WI38 (cell line): ENCODE measurements at regions not wholly inside any gene's neighbourhood (a gene's known extent, or its start where the extent isn't known, plus 50 kb on each side); places are given as distances from the start of the nearest gene placed in this dataset.

Experiments used
- H3K4me3 ChIP-seq: 2 replicates; pipeline ENCODE4 v1.5.1; 2011; ENCODE audit warnings: low read depth, mild to moderate bottlenecking, control low read depth, low read length
- TF ChIP-seq, protein P1 (sequence below): IDR thresholded peaks from 2 replicates; pipeline ENCODE4 v1.5.1; 2012; ENCODE audit warnings: low read depth, mild to moderate bottlenecking, control low read depth, low read length

DNA sequence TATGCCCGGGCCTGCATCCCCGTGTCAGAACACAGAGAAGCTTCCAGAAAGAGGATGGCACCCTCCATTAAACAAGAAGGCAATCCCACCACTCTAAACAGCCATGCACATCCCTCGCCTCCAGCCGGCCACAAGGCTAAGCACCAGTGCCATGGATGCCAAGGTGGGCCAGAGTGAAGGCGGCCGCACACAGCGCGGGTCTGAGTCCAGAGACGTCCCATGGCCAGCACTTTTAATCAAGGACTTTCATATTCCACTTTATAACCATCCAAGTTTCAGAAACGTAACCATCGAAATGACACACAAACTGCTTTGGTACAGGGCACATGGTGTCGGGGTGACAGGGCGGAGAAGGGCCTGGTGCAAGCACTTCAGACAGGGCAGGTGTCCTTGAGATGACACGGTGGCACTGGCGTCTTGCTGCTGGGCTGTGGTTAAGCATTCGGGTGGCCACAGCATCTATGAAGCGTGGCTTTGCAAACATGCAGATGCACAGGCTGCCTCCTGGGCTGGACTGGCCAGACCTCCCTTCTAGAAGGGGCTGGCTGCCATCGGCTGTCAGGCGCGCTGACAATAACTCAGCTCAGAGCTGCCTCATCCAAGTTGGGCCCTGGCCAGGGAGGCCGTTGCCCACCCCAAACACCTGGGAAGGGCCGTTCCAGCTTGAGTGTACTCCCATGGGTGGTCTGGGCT, 117.2 kb downstream of the RFLNA start:
- H3K4me3 ChIP-seq: no peak overlapping the region
- TF ChIP-seq, protein P1, sequence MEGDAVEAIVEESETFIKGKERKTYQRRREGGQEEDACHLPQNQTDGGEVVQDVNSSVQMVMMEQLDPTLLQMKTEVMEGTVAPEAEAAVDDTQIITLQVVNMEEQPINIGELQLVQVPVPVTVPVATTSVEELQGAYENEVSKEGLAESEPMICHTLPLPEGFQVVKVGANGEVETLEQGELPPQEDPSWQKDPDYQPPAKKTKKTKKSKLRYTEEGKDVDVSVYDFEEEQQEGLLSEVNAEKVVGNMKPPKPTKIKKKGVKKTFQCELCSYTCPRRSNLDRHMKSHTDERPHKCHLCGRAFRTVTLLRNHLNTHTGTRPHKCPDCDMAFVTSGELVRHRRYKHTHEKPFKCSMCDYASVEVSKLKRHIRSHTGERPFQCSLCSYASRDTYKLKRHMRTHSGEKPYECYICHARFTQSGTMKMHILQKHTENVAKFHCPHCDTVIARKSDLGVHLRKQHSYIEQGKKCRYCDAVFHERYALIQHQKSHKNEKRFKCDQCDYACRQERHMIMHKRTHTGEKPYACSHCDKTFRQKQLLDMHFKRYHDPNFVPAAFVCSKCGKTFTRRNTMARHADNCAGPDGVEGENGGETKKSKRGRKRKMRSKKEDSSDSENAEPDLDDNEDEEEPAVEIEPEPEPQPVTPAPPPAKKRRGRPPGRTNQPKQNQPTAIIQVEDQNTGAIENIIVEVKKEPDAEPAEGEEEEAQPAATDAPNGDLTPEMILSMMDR: no peak

DNA sequence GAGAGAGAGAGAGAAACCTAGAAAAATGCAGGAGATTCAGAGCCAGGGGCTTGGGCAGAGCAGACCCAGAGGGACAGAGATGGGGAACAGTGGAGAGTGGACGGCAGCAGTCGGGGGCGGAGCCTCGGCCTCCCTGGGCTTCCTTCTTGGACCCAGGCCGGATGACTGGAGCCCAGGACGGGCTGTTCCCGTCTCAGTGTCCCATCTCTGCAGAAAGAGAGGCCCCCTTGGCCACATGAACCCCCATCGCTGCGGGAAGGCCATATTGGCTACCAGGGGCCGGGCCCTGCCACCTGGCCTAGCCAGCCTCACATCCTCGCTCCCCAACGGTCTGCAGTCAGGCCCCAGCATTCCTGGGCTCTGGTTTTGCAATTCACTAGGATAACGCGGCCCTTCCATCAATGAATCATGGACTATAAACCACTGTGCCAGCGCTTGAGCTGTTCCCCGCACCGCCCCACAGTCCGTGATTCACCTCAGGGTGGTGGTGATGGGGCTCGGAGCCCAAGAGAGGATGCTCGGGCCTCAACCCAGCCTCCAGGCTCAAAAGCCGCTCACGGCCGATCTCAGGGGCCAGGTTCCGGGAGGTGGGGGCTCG, 116.5 kb downstream of the RFLNA start:
- TF ChIP-seq, protein P1: no peak
- H3K4me3 ChIP-seq: no peak overlapping the region

DNA sequence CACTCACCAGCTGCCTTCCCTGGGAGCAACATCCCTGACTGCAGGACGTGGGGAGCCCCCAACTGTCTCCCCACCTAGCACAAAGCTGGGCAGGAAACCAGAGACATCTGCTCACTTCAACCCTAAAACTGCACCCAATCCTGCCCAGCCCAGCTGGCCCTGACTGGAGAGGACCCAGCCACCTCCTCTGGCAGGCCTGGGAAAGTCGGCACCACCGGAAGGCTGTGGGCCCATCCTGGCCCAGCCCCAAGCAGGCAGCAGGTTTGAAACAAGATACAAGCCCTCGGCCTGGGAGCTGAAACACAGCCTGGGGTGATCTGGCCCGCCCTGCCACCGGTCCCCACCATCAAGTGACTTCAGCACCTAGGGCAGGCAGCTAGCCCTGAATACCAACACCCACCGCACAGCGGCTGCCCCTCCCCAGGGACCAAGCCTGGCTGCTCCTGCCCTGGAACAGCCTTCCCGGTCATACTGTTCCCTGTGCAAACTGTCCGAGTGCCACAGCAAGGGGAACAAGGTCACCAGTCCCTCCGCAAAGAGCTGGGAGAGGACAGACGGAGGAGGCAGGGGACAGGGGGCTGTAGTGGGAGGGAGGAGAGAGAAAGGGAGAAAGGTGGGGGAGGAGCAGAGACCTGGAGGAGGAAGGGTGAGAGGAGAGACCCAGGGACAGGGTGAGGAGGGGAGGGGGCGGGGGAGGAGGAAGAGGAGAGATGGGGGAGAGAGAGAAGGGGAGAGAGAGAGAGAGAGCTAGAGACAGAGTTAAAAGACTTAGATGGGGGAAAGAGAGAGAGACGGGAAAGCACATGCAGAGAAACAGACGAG, 115.7 kb downstream of the RFLNA start:
- TF ChIP-seq, protein P1: no peak
- no peak overlapping the region for H3K4me3 ChIP-seq

DNA sequence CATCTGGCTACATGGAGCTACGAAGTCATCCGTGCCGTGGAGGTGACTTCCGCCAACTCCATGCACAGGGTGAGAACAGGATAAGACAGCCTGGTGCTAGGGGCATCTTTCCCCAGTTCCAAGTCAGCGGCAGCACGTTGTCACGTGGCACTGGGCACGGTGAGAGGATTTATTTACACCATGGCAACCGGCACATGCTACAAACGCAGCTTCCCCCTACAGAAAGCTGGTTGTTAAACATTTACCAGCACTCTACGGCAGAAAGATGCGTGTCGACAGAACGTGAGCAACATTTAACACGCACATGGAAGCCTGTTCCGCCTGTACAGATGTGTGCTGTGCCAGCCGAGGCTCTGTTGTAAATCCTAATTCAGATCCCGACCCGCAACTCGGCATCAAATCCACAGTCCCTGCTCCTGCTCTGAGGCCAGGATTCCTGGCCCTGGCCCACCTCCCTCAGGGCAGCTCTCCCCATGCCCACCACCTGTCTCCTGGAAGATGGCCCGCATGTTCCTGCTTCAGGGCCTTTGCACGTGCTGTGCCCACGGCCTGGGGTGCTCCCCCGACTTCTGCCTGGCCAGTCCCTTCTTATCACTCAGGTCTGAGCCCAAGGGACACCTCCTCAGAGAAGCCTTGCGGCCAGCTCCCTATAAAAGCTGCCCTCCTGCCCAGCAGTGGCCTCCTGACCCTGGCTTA, 114.1 kb downstream of the RFLNA start:
- no peak overlapping the region for H3K4me3 ChIP-seq
- TF ChIP-seq, protein P1: no peak

DNA sequence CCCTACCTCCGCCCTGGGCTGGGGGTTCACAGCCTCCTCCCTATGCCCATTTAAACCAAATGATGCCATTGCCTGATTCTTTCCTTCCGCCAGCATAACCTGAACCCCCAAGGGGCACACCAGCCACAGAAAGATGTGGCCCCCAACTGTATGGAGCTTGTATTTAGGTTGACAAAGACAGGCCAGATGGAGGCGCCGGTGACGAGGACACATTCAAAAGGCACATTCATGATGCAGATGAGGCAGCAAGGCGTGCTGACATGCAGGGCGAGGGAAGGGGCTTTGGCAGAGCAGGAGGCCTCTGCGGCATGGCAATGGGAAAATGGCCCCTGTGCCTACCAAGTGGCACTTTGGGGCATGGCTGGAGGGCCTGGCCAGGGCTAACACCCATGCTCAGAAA, 112.2 kb downstream of the RFLNA start:
- TF ChIP-seq, protein P1: no peak
- no peak overlapping the region for H3K4me3 ChIP-seq

DNA sequence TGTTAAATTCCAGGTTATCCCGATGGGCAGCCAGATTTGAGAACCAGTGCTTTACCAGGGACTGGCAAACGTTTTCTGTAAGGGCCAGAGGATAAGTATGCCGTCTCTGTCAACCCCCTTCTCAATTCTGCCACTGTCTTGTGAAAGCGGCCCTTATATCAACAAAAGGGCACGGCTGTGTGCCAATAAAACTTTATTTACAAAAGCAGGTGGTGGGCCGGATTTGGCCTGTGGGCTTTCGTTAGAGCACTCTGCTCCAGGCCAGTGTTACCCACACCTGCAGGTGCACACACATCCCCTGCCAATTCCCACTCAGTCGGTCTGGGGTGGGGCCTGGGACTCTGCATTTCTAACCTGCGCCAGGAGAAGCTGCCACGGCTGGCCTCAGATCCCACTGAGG, 111.2 kb downstream of the RFLNA start:
- no peak overlapping the region for H3K4me3 ChIP-seq
- TF ChIP-seq, protein P1: no peak
